ENCODE measurements at regions not wholly inside any gene's neighbourhood (a gene's known extent, or its start where the extent isn't known, plus 50 kb on each side); places are given as distances from the start of the nearest gene placed in this dataset.

DNA sequence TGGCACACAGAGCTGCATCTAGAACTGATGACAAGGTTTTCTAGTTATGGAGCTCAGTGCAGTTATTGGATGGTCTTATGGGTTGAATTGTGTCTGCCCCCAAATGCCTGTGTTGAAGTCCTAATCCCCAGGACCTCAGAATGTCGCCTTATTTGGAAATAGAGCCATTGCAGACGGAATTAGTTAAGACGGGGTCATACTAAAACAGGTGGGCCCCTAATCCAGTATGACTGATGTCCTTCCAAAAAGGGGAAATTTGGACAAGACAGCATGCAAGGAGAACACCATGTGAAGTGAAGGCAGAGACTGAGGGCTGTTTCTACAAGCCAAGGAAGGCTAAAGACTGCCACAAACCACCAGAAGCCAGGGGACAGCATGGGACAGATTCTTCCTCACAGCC lies 148.7 kb downstream of the KCTD12 start:
- Histone ChIP-seq H3K36me3 (no peaks in the 10 kb centered on the region), H3K9me3 (no peaks in the 10 kb centered on the region), H3K4me1 (no peaks in the 10 kb centered on the region), H3K4me3 (ENCODE audit: low read depth, low read length) (no peak overlapping the region), H3K27me3 (no peaks in the 10 kb centered on the region)
- no peak for DNase-seq
- TF ChIP-seq, protein P1, sequence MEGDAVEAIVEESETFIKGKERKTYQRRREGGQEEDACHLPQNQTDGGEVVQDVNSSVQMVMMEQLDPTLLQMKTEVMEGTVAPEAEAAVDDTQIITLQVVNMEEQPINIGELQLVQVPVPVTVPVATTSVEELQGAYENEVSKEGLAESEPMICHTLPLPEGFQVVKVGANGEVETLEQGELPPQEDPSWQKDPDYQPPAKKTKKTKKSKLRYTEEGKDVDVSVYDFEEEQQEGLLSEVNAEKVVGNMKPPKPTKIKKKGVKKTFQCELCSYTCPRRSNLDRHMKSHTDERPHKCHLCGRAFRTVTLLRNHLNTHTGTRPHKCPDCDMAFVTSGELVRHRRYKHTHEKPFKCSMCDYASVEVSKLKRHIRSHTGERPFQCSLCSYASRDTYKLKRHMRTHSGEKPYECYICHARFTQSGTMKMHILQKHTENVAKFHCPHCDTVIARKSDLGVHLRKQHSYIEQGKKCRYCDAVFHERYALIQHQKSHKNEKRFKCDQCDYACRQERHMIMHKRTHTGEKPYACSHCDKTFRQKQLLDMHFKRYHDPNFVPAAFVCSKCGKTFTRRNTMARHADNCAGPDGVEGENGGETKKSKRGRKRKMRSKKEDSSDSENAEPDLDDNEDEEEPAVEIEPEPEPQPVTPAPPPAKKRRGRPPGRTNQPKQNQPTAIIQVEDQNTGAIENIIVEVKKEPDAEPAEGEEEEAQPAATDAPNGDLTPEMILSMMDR (IDR thresholded peaks at IDR 0.05; ENCODE audit: low read depth, low read length), result no peak

DNA sequence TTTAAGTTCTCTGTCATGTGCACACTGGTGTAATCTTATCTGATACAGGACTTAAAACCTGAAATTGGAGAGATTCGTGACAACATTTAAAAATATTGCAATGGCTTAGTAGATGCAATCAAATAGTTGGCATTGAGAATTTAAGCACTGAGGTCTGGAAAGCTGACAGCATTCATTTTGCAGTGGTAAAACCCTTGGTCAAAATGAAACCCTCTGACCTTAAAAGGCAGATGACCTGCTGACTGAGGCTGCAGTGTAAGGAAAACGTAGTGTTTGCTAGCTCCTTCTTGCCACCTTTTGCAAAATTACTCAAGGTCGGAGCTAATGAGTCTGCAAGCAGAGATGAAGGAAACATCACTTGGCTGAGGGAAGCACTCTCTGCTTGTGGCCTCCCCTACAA lies 150.6 kb downstream of the KCTD12 start:
- H3K9me3 ChIP-seq, result no peaks in the 10 kb centered on the region
- TF ChIP-seq, protein P1 (IDR thresholded peaks at IDR 0.05; ENCODE audit: low read depth, low read length), result no peak
- no peaks in the 10 kb centered on the region for H3K27me3 ChIP-seq
- H3K4me3 ChIP-seq (ENCODE audit: low read depth, low read length), result no peak overlapping the region
- no peaks in the 10 kb centered on the region for H3K4me1 ChIP-seq
- no peaks in the 10 kb centered on the region for H3K36me3 ChIP-seq
- no peak for DNase-seq

DNA sequence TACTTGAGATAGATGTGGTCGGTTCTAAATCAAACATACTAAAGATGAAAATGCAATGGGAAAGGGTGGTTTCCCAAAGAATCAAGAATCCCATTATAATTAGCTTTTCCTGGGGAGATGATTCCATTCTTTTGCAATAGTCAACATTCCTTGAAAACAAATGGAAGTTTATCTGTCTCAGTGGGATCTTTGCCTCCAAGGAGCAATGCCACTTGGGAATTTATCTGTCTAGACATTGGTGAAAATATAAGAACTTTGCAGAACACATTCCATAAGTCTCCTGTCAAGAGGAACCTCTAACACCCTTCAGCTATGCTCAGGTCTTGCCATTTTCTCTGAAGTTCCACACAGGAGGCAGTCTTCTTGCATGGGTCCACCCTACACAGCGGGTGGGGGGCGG lies 152.5 kb downstream of the KCTD12 start:
- TF ChIP-seq, protein P1 (IDR thresholded peaks at IDR 0.05; ENCODE audit: low read depth, low read length), result no peak
- Histone ChIP-seq H3K9me3 (no peaks in the 10 kb centered on the region), H3K27me3 (no peaks in the 10 kb centered on the region), H3K36me3 (no peaks in the 10 kb centered on the region), H3K4me1 (no peaks in the 10 kb centered on the region; the same call in 1 of the 2 replicates), H3K4me3 (ENCODE audit: low read depth, low read length) (no peak overlapping the region)
- DNase-seq, result no peak

DNA sequence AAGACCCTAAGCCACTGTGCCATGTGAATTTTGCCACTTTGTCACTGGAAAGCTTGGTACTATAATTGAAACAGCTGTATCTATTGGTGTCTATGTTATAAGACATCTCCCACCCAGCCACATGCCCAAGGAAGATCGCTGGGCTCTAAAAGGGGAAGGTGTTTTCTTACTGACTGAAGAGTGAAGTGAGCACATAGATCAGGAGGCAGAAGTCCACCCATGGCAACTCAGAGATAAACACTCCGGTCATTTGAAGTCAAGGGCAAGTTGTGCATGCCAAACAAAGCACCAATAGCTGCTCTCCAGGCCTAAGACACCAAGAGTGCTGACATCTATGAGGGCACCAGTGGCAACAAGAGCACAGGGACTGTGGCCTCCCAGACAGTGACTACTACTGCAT lies 153.8 kb downstream of the KCTD12 start:
- no peak overlapping the region for H3K4me3 ChIP-seq (ENCODE audit: low read depth, low read length)

DNA sequence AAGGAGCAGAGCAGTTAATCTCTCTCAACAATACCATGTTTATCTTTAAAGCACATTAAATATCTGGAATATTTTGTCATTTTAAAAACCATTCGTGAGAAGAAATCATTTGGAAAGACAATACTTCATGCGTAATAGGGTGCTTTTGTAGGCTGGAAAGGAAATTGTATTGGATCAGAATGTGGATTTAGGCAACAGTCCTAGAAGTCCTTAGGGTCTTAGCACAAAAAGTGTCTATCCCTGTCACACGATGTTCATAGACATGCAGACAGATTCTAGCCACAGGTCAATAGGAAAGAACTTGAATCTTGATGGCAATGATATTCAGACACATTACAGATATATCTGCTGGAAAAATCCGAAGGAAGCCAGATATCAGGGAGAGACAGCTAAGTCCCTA lies 156.0 kb downstream of the KCTD12 start:
- no peaks in the 10 kb centered on the region for H3K27me3 ChIP-seq
- no peak overlapping the region for H3K4me3 ChIP-seq (ENCODE audit: low read depth, low read length)
- no peak for DNase-seq
- TF ChIP-seq, protein P1 (IDR thresholded peaks at IDR 0.05; ENCODE audit: low read depth, low read length), result no peak
- no peaks in the 10 kb centered on the region for H3K36me3 ChIP-seq
- no peaks in the 10 kb centered on the region; the same call in 1 of the 2 replicates for H3K4me1 ChIP-seq
- no peaks in the 10 kb centered on the region for H3K9me3 ChIP-seq

More for the DNA sequence above, 153.8 kb downstream of the KCTD12 start:
- TF ChIP-seq, protein P1 (IDR thresholded peaks at IDR 0.05; ENCODE audit: low read depth, low read length), result no peak
- Histone ChIP-seq H3K27me3 (no peaks in the 10 kb centered on the region), H3K9me3 (no peaks in the 10 kb centered on the region), H3K4me1 (no peaks in the 10 kb centered on the region; the same call in 1 of the 2 replicates), H3K36me3 (no peaks in the 10 kb centered on the region)
- no peak for DNase-seq

DNA sequence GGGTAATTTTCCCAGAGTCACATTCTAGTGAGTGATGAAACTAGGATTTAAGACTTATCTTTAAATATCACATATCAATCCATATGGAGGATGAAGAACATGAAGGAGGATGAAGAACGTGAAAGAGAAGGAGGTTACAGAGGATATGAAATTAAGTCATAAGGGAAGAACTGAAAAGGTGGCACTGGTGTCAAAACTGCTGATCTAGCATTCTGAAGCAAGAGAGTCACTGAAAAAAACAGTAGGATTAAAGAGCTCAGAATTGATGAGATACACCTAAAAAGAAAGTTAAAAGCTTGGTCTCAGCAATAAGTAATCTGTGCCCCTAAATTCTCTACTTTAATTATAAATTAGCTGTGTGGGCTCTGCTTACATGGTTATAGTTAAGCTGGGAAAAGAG lies 156.5 kb downstream of the KCTD12 start:
- no peak overlapping the region for H3K4me3 ChIP-seq (ENCODE audit: low read depth, low read length)
- H3K9me3 ChIP-seq, result no peaks in the 10 kb centered on the region
- TF ChIP-seq, protein P1 (IDR thresholded peaks at IDR 0.05; ENCODE audit: low read depth, low read length), result no peak
- no peaks in the 10 kb centered on the region for H3K27me3 ChIP-seq
- no peaks in the 10 kb centered on the region; the same call in 1 of the 2 replicates for H3K4me1 ChIP-seq
- H3K36me3 ChIP-seq, result no peaks in the 10 kb centered on the region
- DNase-seq, result no peak
